GM18907 (cell line): ENCODE measurements at regions not wholly inside any gene's neighbourhood (a gene's known extent, or its start where the extent isn't known, plus 50 kb on each side); places are given as distances from the start of the nearest gene placed in this dataset.

ENCODE experiments used
- ATAC-seq: cut with Tn5 transposase; IDR thresholded peaks from one replicate; pipeline ENCODE4 v1.9.1; 2021; ENCODE audit warnings: mild to moderate bottlenecking, moderate library complexity; ENCODE audit not compliant: unreplicated experiment

DNA sequence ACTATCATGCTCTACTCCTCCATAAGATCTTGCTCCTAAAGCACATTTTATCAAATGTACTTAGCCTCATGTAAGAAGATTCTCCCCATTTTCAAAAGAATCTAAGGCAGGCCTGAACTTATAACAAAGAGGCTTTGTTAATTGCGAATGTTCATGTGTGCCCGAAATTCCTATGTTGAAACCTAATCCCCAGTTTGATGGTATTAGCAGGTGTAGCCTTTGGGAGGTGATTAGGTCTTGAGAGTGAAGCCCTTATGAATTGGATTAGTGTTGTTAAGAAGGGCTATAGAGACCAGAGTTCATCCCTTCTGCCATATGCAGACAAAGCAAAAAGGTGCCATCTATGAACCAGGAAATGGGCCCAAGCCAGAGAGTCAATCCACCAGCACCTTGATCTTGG, 234.5 kb downstream of the PAX3 start:
- no peak for ATAC-seq

DNA sequence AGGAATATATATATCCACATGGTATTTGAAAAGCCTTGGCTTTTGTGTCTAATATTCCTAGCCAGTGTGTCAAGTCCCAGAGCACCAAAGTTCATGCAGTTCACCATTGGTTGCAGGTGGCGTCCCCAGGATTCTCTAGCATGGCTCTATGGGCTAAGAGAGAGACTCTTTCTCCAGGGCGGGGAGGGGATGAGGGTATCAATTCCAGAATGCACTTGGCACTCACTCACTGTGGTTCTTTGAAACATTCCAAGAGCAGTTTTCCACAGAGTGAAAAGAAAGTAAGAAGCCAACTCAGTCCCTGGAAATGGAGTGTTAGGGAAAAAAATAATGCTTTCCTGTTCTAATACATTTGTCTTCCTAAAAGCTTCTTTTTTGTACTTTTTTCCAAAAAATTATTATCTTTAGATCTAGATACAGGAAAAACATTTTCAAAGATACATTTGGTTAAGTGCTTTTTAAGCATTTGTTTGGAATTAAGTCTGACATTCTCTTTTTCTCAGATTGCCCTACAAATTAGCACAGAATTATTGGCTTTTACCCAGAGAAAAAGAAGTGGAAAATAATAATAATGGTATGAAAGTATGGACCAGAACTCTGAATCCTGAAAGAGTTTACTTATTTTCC, 239.9 kb downstream of the PAX3 start:
- no peak for ATAC-seq

DNA sequence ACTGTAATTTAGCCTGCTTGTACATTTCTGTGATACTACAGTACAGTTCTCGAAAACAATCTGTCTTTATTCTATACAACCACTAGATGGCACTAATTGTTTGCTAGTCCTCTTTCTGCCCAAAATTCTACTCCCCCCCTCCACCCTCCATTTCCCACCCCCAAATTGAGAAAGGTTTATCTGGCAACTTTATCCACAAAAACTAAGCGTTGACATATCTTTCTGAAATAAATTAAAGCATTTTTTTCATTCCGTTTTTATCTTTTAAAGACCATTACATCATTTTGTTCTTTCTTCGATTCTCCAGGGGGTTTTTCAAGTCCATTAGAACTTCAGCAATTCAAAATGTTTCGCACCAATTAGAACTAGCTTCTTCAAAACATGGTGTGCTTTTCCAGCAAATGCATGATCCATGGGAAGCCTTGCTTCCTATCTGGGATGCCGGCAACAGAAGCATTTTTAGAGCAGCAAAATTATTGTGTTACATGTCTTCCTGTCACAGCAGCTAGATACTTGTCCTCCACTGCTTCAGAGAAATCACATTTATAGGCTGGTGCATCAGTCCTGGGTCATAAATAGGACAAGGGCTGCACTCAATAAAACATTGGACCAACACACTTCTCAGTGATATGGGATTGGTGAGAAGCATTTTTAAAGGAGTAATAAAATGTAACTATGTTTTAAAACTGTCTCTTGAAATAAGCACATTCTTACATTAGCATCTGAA, 241.3 kb downstream of the PAX3 start:
- peak; percentile 52 for ATAC-seq

DNA sequence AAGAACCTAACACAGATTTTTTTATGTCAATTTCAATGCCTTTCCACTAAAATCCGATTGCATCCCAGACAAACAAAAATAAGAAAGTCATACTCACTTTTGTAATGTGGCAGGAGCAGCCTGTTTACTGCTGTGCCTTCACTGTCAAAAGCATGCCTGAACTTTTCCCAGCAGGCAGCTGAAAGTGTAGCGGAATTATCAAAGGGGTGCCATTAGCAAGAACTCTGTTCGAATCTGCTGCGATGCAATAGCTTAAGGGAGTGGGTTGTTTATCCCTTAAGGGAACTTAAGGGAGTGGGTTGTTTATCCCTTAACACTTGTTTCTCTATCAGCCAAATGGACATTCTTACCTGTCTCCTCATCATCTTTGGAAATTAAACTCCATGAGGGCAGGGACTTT, 243.5 kb downstream of the PAX3 start:
- ATAC-seq, result no peak

DNA sequence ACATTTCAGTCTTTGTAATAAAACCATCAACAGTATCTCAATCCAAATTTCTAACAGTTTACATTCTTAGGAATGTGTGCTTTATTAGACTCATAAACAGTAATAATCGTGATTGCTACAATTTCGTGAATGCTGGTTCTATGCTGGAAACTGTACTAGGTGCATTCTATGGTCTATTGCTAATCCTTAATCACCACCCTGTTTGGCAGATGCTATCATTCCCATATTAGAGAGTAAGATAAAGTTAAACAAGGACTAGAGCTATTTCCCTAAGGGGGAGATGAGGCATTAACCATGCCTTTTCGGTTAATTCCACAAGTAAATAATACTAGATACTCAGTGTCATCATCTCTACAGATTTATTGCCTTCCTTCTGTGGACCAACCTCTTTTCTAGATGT, 244.0 kb downstream of the PAX3 start:
- ATAC-seq, result no peak

DNA sequence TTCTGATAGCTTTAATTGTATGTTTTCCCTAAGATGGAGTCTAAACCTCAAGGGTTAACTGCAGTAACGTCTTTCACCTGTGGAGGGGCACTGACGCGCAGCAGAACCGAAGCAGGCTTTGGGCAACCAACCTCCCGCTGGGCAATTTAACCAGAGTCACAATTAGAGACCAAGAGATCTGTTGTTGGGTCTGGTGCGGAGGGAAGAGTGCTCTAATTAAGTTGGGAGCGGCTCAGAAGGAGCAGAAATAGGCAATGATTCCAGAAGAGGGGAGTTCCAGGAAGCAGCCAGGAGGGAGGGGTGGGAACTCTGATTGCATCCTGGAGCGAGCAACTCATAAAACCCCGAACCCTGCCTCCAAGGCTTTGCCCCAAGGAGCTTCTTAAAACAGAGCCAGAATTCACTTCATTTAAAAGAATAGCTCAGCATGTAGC, 245.8 kb downstream of the PAX3 start:
- ATAC-seq, result peak; percentile 70

DNA sequence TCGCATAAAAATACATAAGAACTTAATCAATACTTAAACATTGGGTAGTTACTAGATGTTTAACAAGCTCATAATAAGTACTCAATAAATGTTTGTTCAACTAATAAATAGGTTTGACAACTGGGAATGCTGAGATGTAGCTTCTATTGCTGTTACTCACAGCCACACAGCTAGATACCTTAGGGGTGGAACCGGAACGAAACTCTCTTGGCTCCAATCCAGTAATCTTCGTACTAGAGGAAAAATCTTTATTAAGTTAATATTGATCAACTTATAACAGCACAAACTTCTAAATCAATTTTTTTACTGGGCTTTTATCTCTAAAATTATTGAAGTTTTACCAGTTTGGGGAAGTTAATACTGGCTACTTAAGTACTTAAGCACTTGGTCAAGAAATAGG, 247.8 kb downstream of the PAX3 start:
- no peak for ATAC-seq

DNA sequence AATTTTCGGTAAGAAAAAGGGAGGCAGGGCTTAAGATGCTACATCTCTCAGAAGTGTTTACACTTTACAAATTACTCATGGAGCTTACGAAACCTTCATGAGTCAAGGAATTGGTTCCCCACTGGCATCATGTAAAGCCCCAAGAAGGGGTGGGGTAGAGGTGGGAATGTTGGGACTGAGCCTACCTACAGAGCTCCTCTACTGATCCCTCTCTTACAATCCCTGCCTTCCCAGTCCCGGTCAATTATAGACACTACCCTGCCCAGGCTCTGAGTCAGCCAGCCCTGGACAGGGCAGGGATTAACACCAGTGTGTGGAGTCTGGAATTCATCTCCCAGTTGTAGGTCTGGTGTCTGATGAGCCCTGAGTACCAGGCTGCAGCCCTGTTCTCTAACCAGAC, 248.9 kb downstream of the PAX3 start:
- no peak for ATAC-seq

DNA sequence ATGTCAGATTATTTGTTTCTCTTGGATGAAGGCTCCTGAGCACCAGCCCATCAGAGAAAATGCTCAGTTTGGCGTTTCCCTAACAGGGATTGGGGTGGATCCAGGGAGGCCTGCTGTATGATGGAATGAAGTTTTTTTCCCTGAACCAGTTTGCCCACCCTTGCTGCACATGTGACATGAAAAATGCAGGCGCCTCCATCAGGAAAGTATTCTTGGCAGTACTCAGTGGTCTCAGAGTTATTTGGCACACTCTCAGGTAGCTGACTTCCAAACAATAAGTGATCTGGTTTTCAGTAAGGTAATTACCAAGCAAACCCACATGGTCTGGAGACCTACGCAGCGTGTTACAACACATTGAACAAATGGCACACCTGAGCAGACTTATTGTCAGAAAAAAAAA, 254.9 kb downstream of the PAX3 start:
- no peak for ATAC-seq

DNA sequence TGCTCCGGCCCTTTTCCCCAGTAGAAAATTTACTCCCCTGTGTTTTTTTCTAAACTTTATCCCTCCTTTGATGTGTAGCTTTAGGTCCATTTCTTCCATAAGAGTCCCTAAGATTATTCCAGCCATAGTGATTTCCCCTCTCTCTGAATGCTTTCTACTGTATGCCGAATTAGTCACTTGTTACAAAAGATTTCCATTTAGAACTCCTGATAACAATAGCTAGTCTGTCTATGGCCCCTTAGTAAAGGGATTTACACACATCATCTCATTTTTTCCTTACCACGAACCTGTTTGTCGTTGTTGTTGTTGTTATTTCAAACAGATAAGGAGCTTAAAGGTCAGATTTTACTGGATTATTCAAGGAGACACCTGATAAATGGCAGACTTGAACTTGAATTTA, 256.1 kb downstream of the PAX3 start:
- no peak for ATAC-seq

DNA sequence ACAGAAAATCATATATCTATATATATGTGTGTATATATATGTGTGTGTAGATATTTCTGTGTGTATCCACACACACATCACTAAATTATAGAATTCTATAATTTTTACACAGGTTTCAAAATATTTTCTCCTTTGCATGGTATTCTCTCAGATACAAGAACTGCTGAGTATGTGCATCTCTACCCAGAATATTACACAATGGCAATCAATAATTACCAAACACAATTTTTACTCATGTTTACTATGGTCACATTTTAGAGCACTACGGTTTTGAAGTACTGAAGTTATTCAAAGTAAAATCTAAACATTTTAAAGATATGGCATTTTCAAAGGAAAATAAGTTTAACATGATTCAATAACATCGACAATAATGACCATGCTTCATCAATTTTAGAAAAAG, 258.5 kb downstream of the PAX3 start:
- ATAC-seq, result no peak

DNA sequence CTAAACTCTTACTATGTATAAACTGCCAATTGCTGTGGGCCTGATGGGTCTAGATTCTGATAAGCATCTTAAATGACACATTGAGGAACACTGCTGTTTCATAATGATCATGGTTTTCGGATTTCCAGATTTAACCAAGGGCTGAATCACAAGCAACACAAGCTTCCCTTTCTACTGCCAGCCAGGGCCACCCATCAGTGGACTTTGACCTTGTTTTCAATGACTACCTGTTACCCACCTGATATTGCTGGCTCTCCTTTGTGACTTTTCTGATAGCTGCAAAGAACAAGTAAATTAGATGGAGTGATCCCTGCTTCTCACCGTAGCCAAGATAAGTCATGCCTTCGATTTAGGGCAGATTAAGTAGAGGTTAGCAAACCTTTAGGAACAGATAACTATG, 259.0 kb downstream of the PAX3 start:
- no peak for ATAC-seq

DNA sequence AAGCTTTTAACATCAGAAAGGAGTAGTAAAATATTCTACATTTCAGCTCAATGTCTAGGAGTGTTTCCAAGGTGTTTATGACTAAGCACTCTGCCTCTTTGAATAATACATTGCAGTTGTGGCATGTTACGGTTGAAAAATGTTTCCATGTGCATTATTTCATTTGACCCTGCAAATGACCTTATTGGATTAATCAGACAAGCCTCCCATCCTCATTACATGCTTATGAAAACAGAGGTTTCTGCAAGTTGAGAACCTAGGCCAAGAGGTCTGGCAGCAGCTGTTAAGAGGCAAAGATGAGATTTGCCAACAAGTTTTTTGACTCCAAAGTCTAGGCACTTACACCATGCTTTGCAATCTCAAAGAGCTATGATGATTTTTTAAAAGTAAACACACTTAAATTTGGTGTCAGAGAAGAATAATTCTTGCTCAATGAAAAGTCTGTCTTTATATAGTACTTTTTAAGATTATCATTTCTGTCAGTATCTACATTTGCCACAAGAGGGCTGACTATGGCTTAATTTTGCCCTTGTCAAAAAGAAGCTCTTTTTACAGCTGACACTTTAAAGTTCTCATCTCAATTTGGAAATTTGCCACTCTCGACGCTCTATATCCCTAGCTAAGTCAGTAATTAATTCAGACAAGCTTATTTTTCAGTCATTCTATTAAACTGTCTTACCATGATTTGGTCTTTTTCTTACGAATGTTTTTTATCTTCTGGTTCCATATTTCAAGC, 260.6 kb downstream of the PAX3 start:
- ATAC-seq, result no peak

DNA sequence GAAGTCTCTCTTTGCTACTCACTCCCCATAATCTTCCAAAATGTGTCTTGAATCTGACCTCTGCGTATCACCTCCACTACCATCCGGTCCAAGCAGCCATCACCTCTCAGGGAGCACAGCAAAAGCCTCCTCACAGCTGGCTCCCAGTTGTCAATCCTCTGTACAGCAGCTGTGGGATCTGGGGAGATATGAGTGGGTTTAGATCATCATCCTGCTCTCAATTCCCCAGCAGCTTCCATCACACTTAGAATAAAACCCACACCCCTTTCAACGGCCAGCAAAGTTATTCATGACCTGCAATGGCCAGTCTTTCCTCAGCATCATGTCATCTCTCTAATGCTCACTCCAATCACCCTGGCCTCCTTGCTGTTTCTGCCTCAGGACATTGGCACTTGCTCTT, 261.6 kb downstream of the PAX3 start:
- ATAC-seq, result no peak

DNA sequence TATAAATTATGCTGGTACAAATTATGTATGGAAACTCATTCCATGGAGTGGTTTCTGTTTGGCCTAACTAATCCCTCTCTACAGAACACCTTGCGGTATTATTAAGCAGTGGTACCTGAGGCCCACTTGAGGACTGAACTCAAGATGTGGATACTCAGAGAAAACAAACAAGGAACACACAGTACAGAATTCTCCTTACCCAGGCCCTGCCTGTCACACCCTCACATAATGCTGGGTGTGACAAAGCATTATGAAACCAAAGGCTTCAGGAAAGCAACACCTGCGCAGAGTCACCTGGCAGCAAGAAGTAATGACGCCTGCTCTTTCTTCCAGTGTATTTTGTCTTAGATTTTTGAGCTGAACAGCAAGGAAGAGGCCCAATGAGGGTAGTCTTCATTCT, 264.7 kb downstream of the PAX3 start:
- no peak for ATAC-seq

DNA sequence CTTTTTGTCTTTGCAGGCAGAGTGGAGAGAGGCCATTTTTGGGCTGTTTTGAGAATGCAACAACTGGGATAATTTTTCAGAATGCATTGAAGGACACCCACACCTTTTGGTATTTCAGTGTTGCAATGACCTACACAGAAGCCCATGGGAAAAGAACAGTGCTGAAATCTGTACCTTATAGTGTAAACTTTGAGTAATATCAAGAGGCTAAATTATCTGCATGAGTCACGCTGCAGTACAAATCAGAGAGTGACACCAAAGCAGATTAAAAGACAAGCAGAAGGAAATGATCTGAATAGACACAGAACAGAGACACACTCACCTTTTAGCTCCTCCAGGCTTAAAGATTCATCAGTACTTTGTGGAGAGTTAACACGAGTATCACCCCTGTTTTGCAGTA, 265.3 kb downstream of the PAX3 start:
- ATAC-seq, result no peak

DNA sequence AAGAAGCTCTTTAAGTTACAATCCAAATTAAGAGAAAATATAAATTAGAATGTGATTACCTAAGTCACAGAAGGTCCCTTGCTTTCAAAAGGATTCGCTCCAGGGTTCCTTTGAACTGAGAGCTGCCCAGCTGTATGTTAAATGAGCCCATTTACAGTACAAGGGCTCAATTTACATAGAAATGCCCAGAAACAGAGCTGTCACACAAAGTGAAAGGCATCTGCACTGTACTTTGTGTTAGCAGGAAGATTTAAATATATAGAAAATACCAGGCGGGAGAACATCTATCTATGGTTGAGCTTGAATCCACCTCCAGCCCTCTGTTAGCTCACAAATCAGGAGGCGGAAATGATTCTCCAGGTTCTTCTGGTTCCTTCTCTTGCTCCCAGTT, 272.9 kb downstream of the PAX3 start:
- ATAC-seq, result no peak

DNA sequence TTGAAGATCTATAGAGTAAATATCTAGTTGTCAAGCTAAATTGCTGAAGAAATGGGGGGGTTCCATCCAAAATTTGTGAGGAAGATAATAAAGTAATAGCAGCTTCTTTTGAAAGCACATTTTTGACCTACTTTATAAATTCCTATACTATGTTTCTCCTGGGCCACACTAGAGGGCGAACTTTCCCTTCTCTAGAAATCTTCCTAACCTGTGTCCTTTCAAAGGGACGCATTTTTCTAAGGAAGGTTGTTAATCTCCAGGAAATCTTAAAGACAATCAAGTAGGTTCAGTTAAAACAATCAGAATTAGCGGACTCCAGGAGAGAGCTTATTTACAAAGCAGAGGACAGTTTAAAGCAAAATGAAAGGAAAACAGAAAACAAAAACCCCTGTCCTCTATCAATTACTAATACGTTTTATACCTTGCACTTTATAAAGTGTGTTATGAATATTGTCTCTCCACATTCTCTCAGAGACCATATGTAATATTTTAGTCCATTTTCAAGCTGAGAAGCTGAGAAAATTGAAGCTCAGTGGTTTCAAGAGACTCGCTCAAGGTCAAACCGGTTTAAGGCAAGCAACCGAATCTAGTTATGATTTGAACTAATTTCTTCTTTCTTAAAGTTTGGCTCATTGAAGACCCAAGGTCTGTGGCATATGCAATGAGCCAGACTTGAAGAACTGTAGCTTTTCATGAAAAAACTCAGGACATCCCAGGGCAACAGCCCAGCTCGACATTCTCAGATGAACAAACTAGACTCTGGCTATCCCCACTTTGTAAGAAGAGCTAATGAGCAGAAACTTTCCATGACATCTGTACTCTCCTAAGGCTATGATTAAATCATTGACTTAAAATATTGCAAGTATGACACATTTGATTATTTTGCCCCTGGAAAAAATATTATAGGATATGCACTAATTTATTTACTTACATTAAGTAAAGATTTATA, 273.6 kb downstream of the PAX3 start:
- ATAC-seq, result no peak

DNA sequence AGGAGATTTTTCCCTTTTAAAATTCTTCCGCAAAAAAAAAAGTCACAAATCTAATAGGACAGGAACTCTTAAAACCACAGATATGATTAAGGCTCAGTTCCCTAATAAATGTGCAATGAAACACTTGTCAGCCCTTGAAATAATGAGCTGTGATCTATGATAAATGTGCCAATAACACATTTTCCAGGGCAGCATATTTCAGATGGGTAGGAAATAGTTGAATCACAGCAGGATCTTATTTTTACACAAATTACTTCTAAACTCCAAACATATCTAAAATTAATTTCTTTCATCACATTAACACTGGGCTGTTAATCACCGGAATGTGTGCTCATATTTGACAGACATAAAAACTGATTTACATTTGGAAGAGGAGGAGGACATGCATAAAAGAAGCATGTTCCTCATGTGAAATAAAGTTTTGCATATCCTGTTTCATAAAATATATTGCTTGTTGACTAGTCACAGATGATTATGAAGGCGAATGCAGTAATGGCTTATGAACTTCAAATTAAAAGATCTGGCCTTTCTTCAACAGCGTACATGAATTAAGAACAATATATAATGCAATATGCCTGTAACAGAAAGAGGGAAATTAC, 281.4 kb downstream of the PAX3 start:
- ATAC-seq, result no peak

DNA sequence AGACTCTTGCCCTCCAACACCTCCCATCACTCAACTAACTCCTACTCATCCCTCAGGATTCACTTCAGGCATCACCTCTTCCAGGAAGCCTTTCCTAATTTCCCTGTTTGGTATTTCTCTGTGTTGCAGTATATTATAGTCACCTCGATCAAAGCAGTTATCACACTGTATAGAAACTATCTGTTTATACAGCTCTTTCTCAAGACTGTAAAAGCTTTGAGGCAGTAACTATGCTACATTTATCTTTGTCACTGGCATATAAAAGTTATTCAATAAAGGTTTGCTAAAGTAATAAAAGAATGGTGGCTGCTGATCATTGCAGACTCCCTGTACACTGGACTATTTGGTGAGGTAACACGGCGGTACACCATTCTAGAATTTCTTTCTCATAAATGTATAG, 284.9 kb downstream of the PAX3 start:
- no peak for ATAC-seq

DNA sequence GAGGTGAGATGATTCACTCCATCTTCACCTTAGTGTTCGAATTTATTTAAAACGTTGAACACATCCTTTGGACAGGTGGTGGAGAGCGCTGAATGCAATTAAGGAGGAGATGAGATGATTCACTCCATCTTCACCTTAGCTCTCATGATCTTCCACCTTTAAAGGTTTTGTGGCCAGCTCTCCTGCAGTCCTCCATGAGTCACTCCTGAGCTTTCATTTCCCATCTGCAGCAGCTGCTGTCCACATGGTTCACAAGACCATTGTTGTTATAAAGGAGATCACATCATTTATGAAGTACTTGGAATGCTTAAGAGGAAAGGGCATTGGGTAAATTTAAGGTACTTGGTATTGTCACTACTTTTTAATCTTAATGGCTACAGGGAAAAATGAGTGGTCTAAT, 298.5 kb downstream of the PAX3 start:
- ATAC-seq, result no peak
